Neural progenitor cell (in vitro differentiated cells): ENCODE measurements at regions not wholly inside any gene's neighbourhood (a gene's known extent, or its start where the extent isn't known, plus 50 kb on each side); places are given as distances from the start of the nearest gene placed in this dataset.

Source experiments
- DNase-seq: peaks from one replicate; pipeline ENCODE4 v3.0.0-alpha.2; 2016; ENCODE audit warnings: low spot score
- H2AFZ ChIP-seq: fragments of 200-600 bp; sonication (generic); replicated peaks from 2 replicates; pipeline ENCODE4 v1.6.1; 2016; ENCODE audit warnings: antibody characterized with exemption
- H3F3A ChIP-seq: fragments of 200-600 bp; sonication (generic); 2 replicates; pipeline ENCODE4 v1.6.1; 2016; ENCODE audit warnings: antibody characterized with exemption, low read depth
- H3K27ac ChIP-seq: fragments of 200-600 bp; sonication (generic); 2 replicates; pipeline ENCODE4 v1.5.1; 2016; ENCODE audit warnings: mild to moderate bottlenecking
- H3K27me3 ChIP-seq: fragments of 200-600 bp; sonication (generic); 2 replicates; pipeline ENCODE4 v1.6.1; 2016; ENCODE audit warnings: mild to moderate bottlenecking, moderate library complexity
- H3K36me3 ChIP-seq: fragments of 200-600 bp; sonication (generic); 2 replicates; pipeline ENCODE4 v1.5.1; 2016
- H3K4me1 ChIP-seq: fragments of 200-600 bp; sonication (generic); 2 replicates; pipeline ENCODE4 v1.6.1; 2016; ENCODE audit warnings: mixed run types
- H3K4me2 ChIP-seq: fragments of 200-600 bp; sonication (generic); 2 replicates; pipeline ENCODE4 v1.6.1; 2016
- H3K4me3 ChIP-seq: fragments of 200-600 bp; sonication (generic); 2 replicates; pipeline ENCODE4 v1.5.1; 2016
- H3K79me2 ChIP-seq: fragments of 200-600 bp; sonication (generic); 2 replicates; pipeline ENCODE4 v1.6.1; 2016; ENCODE audit warnings: low read depth
- H3K9ac ChIP-seq: fragments of 200-600 bp; sonication (generic); 2 replicates; pipeline ENCODE4 v1.6.1; 2016
- H3K9me3 ChIP-seq: fragments of 200-600 bp; sonication (generic); 2 replicates; pipeline ENCODE4 v1.5.1; 2016; ENCODE audit warnings: low read depth
- H4K20me1 ChIP-seq: fragments of 200-600 bp; sonication (generic); 2 replicates; pipeline ENCODE4 v1.6.1; 2016; ENCODE audit warnings: low read depth
- H3K27ac Mint-ChIP-seq: 3 replicates; pipeline ENCODE4 v1.8.0; 2021; ENCODE audit warnings: mixed read lengths
- H3K27me3 Mint-ChIP-seq: 2 replicates; pipeline ENCODE4 v1.8.0; 2022; ENCODE audit warnings: low read depth, mild to moderate bottlenecking, inconsistent platforms, moderate library complexity, mixed read lengths; ENCODE audit not compliant: insufficient read depth
- H3K36me3 Mint-ChIP-seq: 3 replicates; pipeline ENCODE4 v1.8.0; 2021; ENCODE audit warnings: mixed read lengths
- H3K4me1 Mint-ChIP-seq: 3 replicates; pipeline ENCODE4 v1.8.0; 2021; ENCODE audit warnings: mixed read lengths
- H3K4me3 Mint-ChIP-seq: 3 replicates; pipeline ENCODE4 v1.8.0; 2021; ENCODE audit warnings: mild to moderate bottlenecking, moderate library complexity, mixed read lengths
- H3K9me3 Mint-ChIP-seq: 3 replicates; pipeline ENCODE4 v1.8.0; 2020; ENCODE audit warnings: mixed read lengths
- EZH2 ChIP-seq: fragments of 200-600 bp; sonication (generic); IDR thresholded peaks from 2 replicates; pipeline ENCODE4 v1.6.1; 2017; ENCODE audit warnings: antibody characterized with exemption, mild to moderate bottlenecking, moderate library complexity
- EZH2phosphoT487 ChIP-seq: fragments of 200-600 bp; sonication (generic); IDR thresholded peaks from 2 replicates; pipeline ENCODE4 v1.6.1; 2017; ENCODE audit warnings: antibody characterized with exemption
- TF ChIP-seq, protein P1 (sequence below): fragments of 200-600 bp; sonication (generic); IDR thresholded peaks from 2 replicates; pipeline ENCODE4 v1.5.1; 2017; ENCODE audit warnings: antibody characterized with exemption, mild to moderate bottlenecking

DNA sequence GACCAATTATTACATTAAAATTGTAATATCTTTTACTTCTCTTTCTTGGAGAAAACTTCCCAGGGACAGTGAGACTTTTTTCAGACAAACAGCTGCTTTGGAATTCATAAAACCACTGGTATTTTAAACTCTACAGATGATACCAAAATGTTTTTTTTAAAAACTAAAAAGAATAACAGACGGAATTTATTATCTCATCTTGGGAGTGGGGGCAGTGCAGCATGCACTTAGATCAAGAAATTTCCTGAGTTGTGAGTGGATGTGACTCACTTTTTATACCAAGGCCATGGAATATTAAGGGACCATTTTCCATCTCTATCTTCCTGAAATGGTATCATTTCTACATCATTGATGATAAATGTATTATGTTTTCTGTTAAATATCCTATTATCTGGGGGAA lies 422.8 kb upstream of the HNRNPA3 start:
- no peak for DNase-seq
- TF ChIP-seq EZH2phosphoT487, result no peak
- no peak for TF ChIP-seq EZH2
- TF ChIP-seq, protein P1, sequence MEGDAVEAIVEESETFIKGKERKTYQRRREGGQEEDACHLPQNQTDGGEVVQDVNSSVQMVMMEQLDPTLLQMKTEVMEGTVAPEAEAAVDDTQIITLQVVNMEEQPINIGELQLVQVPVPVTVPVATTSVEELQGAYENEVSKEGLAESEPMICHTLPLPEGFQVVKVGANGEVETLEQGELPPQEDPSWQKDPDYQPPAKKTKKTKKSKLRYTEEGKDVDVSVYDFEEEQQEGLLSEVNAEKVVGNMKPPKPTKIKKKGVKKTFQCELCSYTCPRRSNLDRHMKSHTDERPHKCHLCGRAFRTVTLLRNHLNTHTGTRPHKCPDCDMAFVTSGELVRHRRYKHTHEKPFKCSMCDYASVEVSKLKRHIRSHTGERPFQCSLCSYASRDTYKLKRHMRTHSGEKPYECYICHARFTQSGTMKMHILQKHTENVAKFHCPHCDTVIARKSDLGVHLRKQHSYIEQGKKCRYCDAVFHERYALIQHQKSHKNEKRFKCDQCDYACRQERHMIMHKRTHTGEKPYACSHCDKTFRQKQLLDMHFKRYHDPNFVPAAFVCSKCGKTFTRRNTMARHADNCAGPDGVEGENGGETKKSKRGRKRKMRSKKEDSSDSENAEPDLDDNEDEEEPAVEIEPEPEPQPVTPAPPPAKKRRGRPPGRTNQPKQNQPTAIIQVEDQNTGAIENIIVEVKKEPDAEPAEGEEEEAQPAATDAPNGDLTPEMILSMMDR, result no peak
- Histone ChIP-seq H4K20me1 (no peaks in the 10 kb centered on the region), H3K36me3 (no peaks in the 10 kb centered on the region), H3K4me2 (no peak overlapping the region), H3K9me3 (no peaks in the 10 kb centered on the region), H3K4me3 (no peak overlapping the region), H3K79me2 (no peaks in the 10 kb centered on the region), H3K27ac (no peak overlapping the region), H2AFZ (no peak overlapping the region), H3K9ac (no peak overlapping the region), H3K27me3 (no peaks in the 10 kb centered on the region), H3K4me1 (no peaks in the 10 kb centered on the region), H3F3A (no peaks in the 10 kb centered on the region)
- Mint-ChIP-seq H3K27me3 (no peaks in the 10 kb centered on the region), H3K4me3 (no peak overlapping the region), H3K27ac (no peak overlapping the region), H3K4me1 (no peaks in the 10 kb centered on the region), H3K36me3 (no peaks in the 10 kb centered on the region), H3K9me3 (no peaks in the 10 kb centered on the region)

GRCh38 chr2:176790468-176790867 lies 422.1 kb upstream of the HNRNPA3 start:
- no peaks in the 10 kb centered on the region for H3K4me1 Mint-ChIP-seq
- H3K4me2 ChIP-seq, result no peak overlapping the region

GRCh38 chr2:176793792-176794191 lies 418.8 kb upstream of the HNRNPA3 start:
- H3K79me2 ChIP-seq, result no peaks in the 10 kb centered on the region
- H3F3A ChIP-seq, result no peaks in the 10 kb centered on the region
- no peak overlapping the region for H3K4me3 Mint-ChIP-seq

More at GRCh38 chr2:176790468-176790867, 422.1 kb upstream of the HNRNPA3 start:
- no peaks in the 10 kb centered on the region for H3K4me1 ChIP-seq
- H3K79me2 ChIP-seq, result no peaks in the 10 kb centered on the region
- H3F3A ChIP-seq, result no peaks in the 10 kb centered on the region
- TF ChIP-seq, protein P1, result no peak
- no peak overlapping the region for H2AFZ ChIP-seq
- H3K4me3 Mint-ChIP-seq, result no peak overlapping the region
- H3K36me3 Mint-ChIP-seq, result no peaks in the 10 kb centered on the region
- no peak overlapping the region for H3K9ac ChIP-seq
- no peaks in the 10 kb centered on the region for H3K27me3 Mint-ChIP-seq
- H3K36me3 ChIP-seq, result no peaks in the 10 kb centered on the region
- H3K27ac ChIP-seq, result no peak overlapping the region
- H3K27me3 ChIP-seq, result no peaks in the 10 kb centered on the region
- H3K9me3 ChIP-seq, result no peaks in the 10 kb centered on the region
- no peak for DNase-seq
- H3K9me3 Mint-ChIP-seq, result no peaks in the 10 kb centered on the region
- H3K4me3 ChIP-seq, result no peak overlapping the region
- no peak overlapping the region for H3K27ac Mint-ChIP-seq
- H4K20me1 ChIP-seq, result no peaks in the 10 kb centered on the region

More at GRCh38 chr2:176793792-176794191, 418.8 kb upstream of the HNRNPA3 start:
- Mint-ChIP-seq H3K27me3 (no peaks in the 10 kb centered on the region), H3K27ac (no peak overlapping the region), H3K9me3 (peaks cover 6% of the 10 kb centered on the region), H3K36me3 (no peaks in the 10 kb centered on the region), H3K4me1 (no peaks in the 10 kb centered on the region)
- no peak overlapping the region for H3K27ac ChIP-seq
- no peaks in the 10 kb centered on the region for H3K27me3 ChIP-seq
- H3K4me3 ChIP-seq, result no peak overlapping the region
- no peaks in the 10 kb centered on the region for H3K9me3 ChIP-seq
- no peak for DNase-seq
- H3K4me1 ChIP-seq, result no peaks in the 10 kb centered on the region
- H2AFZ ChIP-seq, result no peak overlapping the region
- no peak overlapping the region for H3K4me2 ChIP-seq
- H4K20me1 ChIP-seq, result no peaks in the 10 kb centered on the region
- no peaks in the 10 kb centered on the region for H3K36me3 ChIP-seq
- TF ChIP-seq EZH2 (no peak), EZH2phosphoT487 (no peak)
- TF ChIP-seq, protein P1, result no peak
- H3K9ac ChIP-seq, result no peak overlapping the region
